Endodermal cell (in vitro differentiated cells): ENCODE measurements at regions not wholly inside any gene's neighbourhood (a gene's known extent, or its start where the extent isn't known, plus 50 kb on each side); places are given as distances from the start of the nearest gene placed in this dataset.

Source experiments
- DNase-seq: peaks from one replicate; pipeline ENCODE4 v3.0.0-alpha.2; 2017
- H3K27ac ChIP-seq: 2 replicates; pipeline ENCODE4 v1.5.1; 2013; ENCODE audit warnings: mild to moderate bottlenecking, low read depth, low read length, moderate library complexity
- H3K27me3 ChIP-seq: 2 replicates; pipeline ENCODE4 v1.6.1; 2013; ENCODE audit warnings: mild to moderate bottlenecking, low read length, moderate library complexity; ENCODE audit not compliant: insufficient read depth, control insufficient read depth, poor library complexity, severe bottlenecking
- H3K36me3 ChIP-seq: 2 replicates; pipeline ENCODE4 v1.7.0; 2013; ENCODE audit warnings: mild to moderate bottlenecking, low read length, moderate library complexity; ENCODE audit not compliant: control insufficient read depth, insufficient read depth
- H3K4me1 ChIP-seq: one replicate; pipeline ENCODE4 v1.7.0; 2013; ENCODE audit warnings: low read length; ENCODE audit not compliant: control insufficient read depth, insufficient read depth
- H3K4me3 ChIP-seq: 2 replicates; pipeline ENCODE4 v1.5.1; 2013; ENCODE audit warnings: mild to moderate bottlenecking, low read length, moderate library complexity
- H3K9ac ChIP-seq: 2 replicates; pipeline ENCODE4 v1.6.1; 2013; ENCODE audit warnings: mild to moderate bottlenecking, low read length, moderate library complexity; ENCODE audit not compliant: poor library complexity, severe bottlenecking; ENCODE audit errors: extremely low read depth
- H3K9me3 ChIP-seq: 2 replicates; pipeline ENCODE4 v1.6.1; 2013; ENCODE audit warnings: mild to moderate bottlenecking, low read length, moderate library complexity; ENCODE audit not compliant: control insufficient read depth
- H3K27ac Mint-ChIP-seq: 2 replicates; pipeline ENCODE4 v1.8.0; 2020; ENCODE audit warnings: mixed read lengths
- H3K27me3 Mint-ChIP-seq: 2 replicates; pipeline ENCODE4 v1.8.0; 2021; ENCODE audit warnings: mild to moderate bottlenecking, mixed read lengths; ENCODE audit not compliant: insufficient read depth
- H3K36me3 Mint-ChIP-seq: 2 replicates; pipeline ENCODE4 v1.8.0; 2020; ENCODE audit warnings: low read depth, mixed read lengths
- H3K4me1 Mint-ChIP-seq: 2 replicates; pipeline ENCODE4 v1.8.0; 2020; ENCODE audit warnings: mixed read lengths
- H3K4me3 Mint-ChIP-seq: 2 replicates; pipeline ENCODE4 v1.8.0; 2020; ENCODE audit warnings: mild to moderate bottlenecking, moderate library complexity, mixed read lengths
- H3K9me3 Mint-ChIP-seq: 2 replicates; pipeline ENCODE4 v1.8.0; 2020; ENCODE audit warnings: mild to moderate bottlenecking, mixed read lengths
- CTCF ChIP-seq: fragments of 200-600 bp; sonication (generic); conservative IDR thresholded peaks from 2 replicates; pipeline ENCODE4 v1.5.0; 2021; ENCODE audit warnings: antibody characterized with exemption, mild to moderate bottlenecking
- WGBS, 2 experiments: methylation state at CpG; one replicate each; pipeline versions ENCODE4 v1.1.5 to v1.1.7; 2013; ENCODE audit warnings: missing lambda C conversion rate in 2 of 2, mixed read lengths in 1 of 2; ENCODE audit not compliant: insufficient coverage in 1 of 2, insufficient read length in 1 of 2; 5-methylcytosine and 5-hydroxymethylcytosine counted together

- Histone ChIP-seq H3K9ac (no peak overlapping the region), H3K27me3 (no peaks in the 10 kb centered on the region), H3K4me3 (no peak overlapping the region), H3K36me3 (no peaks in the 10 kb centered on the region), H3K4me1 (no peaks in the 10 kb centered on the region), H3K27ac (no peak overlapping the region), H3K9me3 (no peaks in the 10 kb centered on the region)
- Mint-ChIP-seq H3K27me3 (no peaks in the 10 kb centered on the region), H3K9me3 (no peaks in the 10 kb centered on the region), H3K27ac (no peak overlapping the region), H3K4me1 (no peaks in the 10 kb centered on the region), H3K36me3 (no peaks in the 10 kb centered on the region), H3K4me3 (no peak overlapping the region)
- WGBS, 2 experiments, result 90 to 95% methylated on average over 2 to 3 of the region's 3 CpGs
- TF ChIP-seq CTCF, result no peak
- DNase-seq, result no peak
Observed at GRCh38 chr6:77019081-77019480, 444.2 kb downstream of the HTR1B start.

DNA sequence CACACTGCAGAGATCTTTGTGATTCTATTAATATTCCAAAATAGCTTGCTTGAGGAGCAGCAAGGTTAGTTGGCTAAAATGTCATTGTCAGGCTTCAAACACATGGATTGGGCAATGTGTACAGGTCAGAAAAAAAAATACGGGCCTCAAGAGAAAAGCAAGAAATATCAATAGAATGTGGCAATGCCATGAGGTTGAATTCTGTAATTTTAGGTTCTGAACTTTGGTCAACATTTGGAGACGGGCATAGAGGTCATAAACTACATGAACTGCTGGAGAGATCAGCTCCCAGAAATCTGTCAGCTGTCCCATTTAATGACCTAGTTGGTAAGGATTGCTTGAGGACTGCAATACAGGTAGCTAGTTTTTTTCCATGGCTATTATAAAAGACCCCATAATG is 445.8 kb downstream of the HTR1B start:
- H3K27me3 ChIP-seq, result no peaks in the 10 kb centered on the region
- H3K9me3 ChIP-seq, result no peaks in the 10 kb centered on the region
- H3K27ac ChIP-seq, result no peak overlapping the region
- H3K9ac ChIP-seq, result no peak overlapping the region
- no peaks in the 10 kb centered on the region for H3K27me3 Mint-ChIP-seq
- no peak overlapping the region for H3K27ac Mint-ChIP-seq
- H3K9me3 Mint-ChIP-seq, result no peaks in the 10 kb centered on the region
- WGBS, 2 experiments, result 86 to 94% methylated on average over 2 of the region's 2 CpGs
- H3K4me1 Mint-ChIP-seq, result no peaks in the 10 kb centered on the region
- no peak overlapping the region for H3K4me3 ChIP-seq
- no peaks in the 10 kb centered on the region for H3K4me1 ChIP-seq
- H3K36me3 Mint-ChIP-seq, result no peaks in the 10 kb centered on the region
- DNase-seq, result no peak
- H3K4me3 Mint-ChIP-seq, result no peak overlapping the region
- TF ChIP-seq CTCF, result no peak
- H3K36me3 ChIP-seq, result no peaks in the 10 kb centered on the region

GRCh38 chr6:77015350-77015749 is 447.9 kb downstream of the HTR1B start:
- Mint-ChIP-seq H3K27ac (no peak overlapping the region), H3K4me1 (no peaks in the 10 kb centered on the region), H3K27me3 (no peaks in the 10 kb centered on the region), H3K4me3 (no peak overlapping the region), H3K36me3 (no peaks in the 10 kb centered on the region), H3K9me3 (peaks cover 5% of the 10 kb centered on the region)
- TF ChIP-seq CTCF, result no peak
- Histone ChIP-seq H3K9ac (no peak overlapping the region), H3K27me3 (no peaks in the 10 kb centered on the region), H3K36me3 (no peaks in the 10 kb centered on the region), H3K27ac (no peak overlapping the region), H3K4me3 (no peak overlapping the region), H3K4me1 (no peaks in the 10 kb centered on the region), H3K9me3 (no peaks in the 10 kb centered on the region)
- WGBS, 2 experiments, result 89% methylated on average over 1 of the region's 1 CpG; no CpG with 5 or more reads in 1 of the 2 experiments
- DNase-seq, result no peak
